PFSK-1 (cell line): ENCODE measurements at regions not wholly inside any gene's neighbourhood (a gene's known extent, or its start where the extent isn't known, plus 50 kb on each side); places are given as distances from the start of the nearest gene placed in this dataset.

Source experiments
- FOXP2 ChIP-seq: optimal IDR thresholded peaks from 2 replicates; pipeline ENCODE3; 2011; ENCODE audit warnings: borderline replicate concordance, control low read depth, inconsistent platforms; ENCODE audit not compliant: insufficient read depth; ENCODE audit errors: extremely low read length, extremely low read depth
- POLR2AphosphoS5 ChIP-seq: IDR thresholded peaks from 2 replicates; pipeline ENCODE4 v1.6.1; 2012; ENCODE audit warnings: low read depth, mild to moderate bottlenecking, control low read depth, low read length, moderate library complexity
- SIN3A ChIP-seq: IDR thresholded peaks from 2 replicates; pipeline ENCODE4 v1.6.1; 2012; ENCODE audit warnings: mild to moderate bottlenecking, low read length, moderate library complexity, borderline replicate concordance; ENCODE audit not compliant: insufficient read depth
- TAF1 ChIP-seq: IDR thresholded peaks from 2 replicates; pipeline ENCODE4 v1.6.1; 2012; ENCODE audit warnings: low read length, control low read depth, borderline replicate concordance; ENCODE audit not compliant: insufficient read depth
- TF ChIP-seq, protein P1 (sequence below), 2 experiments: IDR thresholded peaks; 2 replicates each; pipeline versions ENCODE4 v1.6.1 to v1.8.0; 2011 to 2012; ENCODE audit warnings: low read depth in 2 of 2, low read length in 2 of 2, control low read depth in 1 of 2, inconsistent platforms in 1 of 2, mild to moderate bottlenecking in 1 of 2, moderate library complexity in 1 of 2; ENCODE audit not compliant: insufficient read depth in 1 of 2

DNA sequence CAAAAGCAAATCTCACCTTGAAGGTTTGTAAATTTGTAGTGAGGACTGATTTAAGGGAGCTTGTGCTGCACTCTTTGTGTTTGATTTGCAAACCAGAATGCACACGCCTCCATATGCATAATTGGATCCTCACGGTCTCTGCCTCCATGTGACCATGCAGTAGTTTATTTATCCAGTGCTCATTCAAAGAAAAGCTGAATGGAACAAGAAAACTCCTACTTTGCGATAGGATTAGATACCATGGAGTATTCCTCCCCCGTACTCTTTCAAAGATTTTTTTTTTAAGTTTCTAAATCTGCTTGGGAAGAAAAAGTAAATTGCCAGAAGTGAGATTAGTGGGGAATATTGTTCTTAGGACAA is 290.4 kb upstream of the TUT7 start:
- TF ChIP-seq POLR2AphosphoS5 (no peak), FOXP2 (no peak), SIN3A (no peak), TAF1 (no peak)
- TF ChIP-seq, protein P1, sequence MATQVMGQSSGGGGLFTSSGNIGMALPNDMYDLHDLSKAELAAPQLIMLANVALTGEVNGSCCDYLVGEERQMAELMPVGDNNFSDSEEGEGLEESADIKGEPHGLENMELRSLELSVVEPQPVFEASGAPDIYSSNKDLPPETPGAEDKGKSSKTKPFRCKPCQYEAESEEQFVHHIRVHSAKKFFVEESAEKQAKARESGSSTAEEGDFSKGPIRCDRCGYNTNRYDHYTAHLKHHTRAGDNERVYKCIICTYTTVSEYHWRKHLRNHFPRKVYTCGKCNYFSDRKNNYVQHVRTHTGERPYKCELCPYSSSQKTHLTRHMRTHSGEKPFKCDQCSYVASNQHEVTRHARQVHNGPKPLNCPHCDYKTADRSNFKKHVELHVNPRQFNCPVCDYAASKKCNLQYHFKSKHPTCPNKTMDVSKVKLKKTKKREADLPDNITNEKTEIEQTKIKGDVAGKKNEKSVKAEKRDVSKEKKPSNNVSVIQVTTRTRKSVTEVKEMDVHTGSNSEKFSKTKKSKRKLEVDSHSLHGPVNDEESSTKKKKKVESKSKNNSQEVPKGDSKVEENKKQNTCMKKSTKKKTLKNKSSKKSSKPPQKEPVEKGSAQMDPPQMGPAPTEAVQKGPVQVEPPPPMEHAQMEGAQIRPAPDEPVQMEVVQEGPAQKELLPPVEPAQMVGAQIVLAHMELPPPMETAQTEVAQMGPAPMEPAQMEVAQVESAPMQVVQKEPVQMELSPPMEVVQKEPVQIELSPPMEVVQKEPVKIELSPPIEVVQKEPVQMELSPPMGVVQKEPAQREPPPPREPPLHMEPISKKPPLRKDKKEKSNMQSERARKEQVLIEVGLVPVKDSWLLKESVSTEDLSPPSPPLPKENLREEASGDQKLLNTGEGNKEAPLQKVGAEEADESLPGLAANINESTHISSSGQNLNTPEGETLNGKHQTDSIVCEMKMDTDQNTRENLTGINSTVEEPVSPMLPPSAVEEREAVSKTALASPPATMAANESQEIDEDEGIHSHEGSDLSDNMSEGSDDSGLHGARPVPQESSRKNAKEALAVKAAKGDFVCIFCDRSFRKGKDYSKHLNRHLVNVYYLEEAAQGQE (IDR thresholded peaks at IDR 0.05; ENCODE audit: insufficient read depth in 1 of 2, low read depth in 2 of 2, low read length in 2 of 2): no peak

DNA sequence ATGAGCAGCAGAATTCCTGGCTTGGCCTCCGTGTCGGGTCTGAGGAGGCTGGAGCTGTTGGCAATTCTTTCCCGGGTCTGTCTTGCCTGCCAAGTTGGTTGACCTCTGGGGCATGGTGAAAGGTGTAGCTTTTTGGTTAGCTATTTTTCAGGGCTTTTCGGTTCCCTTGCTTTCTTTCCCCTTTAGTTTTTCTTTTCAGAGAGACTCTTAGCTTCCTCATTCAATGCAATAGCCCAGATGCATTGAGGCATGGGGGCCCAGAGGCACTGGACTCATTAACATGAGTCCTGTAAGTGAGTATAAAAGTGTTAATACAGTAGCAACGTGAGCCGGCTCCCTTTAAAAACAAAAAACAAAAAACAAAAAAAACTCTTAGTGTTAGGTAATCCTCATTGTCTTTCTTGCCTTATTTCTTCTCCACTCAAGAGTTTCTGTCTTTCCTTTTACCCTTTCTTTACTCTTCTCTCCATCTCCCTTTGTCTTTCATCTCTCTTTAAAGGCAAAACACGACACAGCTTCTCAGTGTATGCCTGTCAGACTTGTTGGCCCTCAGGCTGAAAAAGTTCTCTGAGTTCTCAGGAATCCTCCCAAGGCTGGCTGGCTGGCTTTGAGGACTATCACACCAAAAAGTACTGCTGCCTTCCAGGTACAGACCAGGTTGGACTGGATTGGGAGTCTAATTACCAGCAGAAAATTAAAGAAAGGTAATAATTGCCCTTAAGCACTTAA is 289.9 kb upstream of the TUT7 start:
- TF ChIP-seq POLR2AphosphoS5: no peak
- no peak for TF ChIP-seq SIN3A
- TF ChIP-seq, protein P1 (IDR thresholded peaks at IDR 0.05; ENCODE audit: insufficient read depth in 1 of 2, low read depth in 2 of 2, low read length in 2 of 2): no peak
- TF ChIP-seq TAF1: no peak
- TF ChIP-seq FOXP2: no peak

DNA sequence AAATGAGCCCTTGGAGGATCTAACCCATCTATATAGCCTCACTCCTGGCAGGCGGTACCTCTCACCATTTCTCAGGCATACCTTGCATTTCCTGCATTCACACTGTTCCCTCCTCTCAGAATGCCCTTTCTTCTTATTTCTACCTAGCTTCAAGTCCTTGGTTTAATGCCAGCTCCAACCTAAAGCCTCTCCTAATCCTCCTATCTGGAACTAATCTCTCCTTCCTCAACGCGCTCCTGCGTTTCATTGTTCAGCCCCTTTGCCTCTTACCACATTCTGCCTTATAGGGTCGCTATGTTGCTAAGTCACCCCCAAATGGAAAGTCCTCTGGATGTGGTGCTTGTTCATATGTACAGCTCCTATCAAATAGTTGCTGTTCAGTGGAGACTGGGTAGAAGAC is 288.5 kb upstream of the TUT7 start:
- TF ChIP-seq POLR2AphosphoS5 (no peak), SIN3A (no peak), TAF1 (no peak), FOXP2 (no peak)
- TF ChIP-seq, protein P1 (IDR thresholded peaks at IDR 0.05; ENCODE audit: insufficient read depth in 1 of 2, low read depth in 2 of 2, low read length in 2 of 2): no peak

DNA sequence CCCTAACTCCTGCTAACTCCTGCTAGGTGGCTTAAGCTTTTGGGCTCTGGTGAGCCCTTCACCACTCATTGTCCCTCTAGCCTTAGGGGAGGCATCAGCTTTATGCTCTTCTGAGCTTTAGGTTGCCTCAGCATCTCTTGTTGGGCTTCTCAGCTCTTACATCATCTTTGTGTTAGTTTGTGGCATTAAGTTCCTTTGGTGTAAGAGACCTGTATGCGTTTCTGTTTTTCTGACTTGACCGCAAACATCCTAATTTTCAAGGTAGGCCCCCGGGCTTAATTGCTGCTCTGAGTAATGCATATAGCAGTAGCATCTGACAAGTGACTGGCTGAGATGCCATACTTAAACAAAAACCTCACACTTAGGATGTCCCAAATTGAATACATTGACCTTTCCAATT is 287.8 kb upstream of the TUT7 start:
- TF ChIP-seq POLR2AphosphoS5: no peak

DNA sequence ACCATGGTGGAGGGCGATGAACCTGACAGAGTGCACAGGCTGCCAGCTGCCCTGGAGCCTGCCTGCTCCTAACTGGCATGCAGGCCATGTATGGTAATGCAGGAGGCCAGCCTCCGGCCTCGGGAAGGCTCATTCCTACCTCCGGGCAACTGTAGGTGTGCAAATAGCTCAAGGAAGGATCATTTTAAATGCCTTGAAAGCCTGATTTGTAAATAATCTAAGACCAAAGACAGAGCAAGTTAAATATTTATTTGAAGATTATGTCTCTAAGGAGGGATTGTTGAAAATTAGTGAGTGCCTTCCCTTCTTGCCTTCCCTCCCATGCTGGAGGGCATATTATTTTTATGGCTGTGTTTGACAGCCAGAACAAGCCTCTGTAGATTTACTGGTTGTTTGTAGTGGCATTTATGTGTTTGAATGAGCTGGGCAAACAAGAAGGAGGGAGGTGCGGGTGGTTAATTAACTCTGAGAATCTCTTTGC is 285.7 kb upstream of the TUT7 start:
- TF ChIP-seq POLR2AphosphoS5 (no peak), TAF1 (no peak), SIN3A (no peak), FOXP2 (no peak)
- TF ChIP-seq, protein P1 (IDR thresholded peaks at IDR 0.05; ENCODE audit: insufficient read depth in 1 of 2, low read depth in 2 of 2, low read length in 2 of 2): no peak
